ENCODE measurements at regions not wholly inside any gene's neighbourhood (a gene's known extent, or its start where the extent isn't known, plus 50 kb on each side); places are given as distances from the start of the nearest gene placed in this dataset.

DNA sequence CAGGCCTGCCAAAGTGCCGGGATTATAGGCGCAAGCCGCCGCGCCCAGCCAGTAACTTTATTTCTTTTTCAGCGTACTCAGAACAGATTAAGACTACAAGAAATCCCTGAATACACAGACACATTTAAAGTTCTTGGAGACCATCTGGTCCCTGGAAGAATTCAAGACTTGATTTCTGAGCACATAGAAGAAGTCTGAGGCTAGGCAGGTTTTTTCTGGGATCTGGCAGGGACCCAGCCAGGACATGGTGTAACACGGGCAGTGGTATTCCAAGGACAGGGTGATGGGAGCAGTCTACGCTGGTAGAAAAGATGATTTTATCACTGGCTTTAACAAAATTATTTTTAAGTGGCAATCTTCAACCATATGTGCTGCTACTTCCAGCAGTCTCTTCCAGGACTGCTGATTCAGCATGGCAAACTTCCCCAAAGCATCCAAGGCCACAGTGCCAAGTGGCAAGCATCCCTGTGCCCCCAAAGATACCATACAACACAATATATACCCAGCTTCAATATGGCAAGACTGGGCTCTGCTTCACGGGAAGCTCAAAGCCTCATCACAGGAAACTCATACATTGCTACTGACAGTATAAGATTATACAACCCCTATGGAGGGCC lies 105.2 kb upstream of the OR5AK2 start (continued):
- TF ChIP-seq, protein P1, sequence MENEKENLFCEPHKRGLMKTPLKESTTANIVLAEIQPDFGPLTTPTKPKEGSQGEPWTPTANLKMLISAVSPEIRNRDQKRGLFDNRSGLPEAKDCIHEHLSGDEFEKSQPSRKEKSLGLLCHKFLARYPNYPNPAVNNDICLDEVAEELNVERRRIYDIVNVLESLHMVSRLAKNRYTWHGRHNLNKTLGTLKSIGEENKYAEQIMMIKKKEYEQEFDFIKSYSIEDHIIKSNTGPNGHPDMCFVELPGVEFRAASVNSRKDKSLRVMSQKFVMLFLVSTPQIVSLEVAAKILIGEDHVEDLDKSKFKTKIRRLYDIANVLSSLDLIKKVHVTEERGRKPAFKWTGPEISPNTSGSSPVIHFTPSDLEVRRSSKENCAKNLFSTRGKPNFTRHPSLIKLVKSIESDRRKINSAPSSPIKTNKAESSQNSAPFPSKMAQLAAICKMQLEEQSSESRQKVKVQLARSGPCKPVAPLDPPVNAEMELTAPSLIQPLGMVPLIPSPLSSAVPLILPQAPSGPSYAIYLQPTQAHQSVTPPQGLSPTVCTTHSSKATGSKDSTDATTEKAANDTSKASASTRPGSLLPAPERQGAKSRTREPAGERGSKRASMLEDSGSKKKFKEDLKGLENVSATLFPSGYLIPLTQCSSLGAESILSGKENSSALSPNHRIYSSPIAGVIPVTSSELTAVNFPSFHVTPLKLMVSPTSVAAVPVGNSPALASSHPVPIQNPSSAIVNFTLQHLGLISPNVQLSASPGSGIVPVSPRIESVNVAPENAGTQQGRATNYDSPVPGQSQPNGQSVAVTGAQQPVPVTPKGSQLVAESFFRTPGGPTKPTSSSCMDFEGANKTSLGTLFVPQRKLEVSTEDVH (IDR thresholded peaks at IDR 0.05; ENCODE audit: low read depth, partially characterized antibody) = no peak
- no peak for TF ChIP-seq POLR2A (IDR thresholded peaks at IDR 0.05; ENCODE audit: low read depth, low read length)

DNA sequence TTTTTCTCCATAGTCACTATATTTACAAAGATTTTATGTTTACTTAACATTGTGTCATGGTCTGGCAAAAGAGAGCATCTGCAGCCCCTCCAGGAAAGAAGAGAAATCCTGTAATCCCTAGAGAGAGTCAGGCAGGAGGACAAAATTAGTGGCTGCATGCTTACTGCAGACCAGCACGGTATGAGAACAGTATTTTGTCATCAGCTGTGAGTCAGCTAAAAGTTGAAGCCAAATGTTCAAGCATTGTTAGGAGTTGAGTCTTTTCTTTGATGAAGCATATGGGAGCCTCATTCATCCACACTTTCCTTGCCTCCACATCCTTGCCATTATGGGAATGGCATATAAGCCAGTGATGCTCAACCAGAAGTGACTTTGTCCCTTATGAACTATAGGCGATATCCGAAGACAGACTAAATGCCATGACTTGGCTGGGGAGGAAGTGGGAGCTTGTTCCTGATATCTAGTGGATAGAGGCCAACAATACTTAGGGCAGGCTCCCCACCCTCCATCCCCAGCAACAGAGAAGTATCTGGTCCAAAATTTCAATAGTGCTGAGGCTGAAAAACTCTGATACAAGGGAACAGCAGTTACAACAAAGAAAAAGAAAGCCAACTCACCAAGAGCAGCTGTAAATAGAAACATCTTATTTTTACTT lies 112.0 kb upstream of the OR5AK2 start:
- Histone ChIP-seq H3K4me3 (no peak overlapping the region), H3K9me3 (replicated peaks; ENCODE audit: control insufficient read depth, insufficient read depth, low read length) (no peaks in the 10 kb centered on the region), H4K20me1 (ENCODE audit: control insufficient read depth, insufficient read depth) (no peaks in the 10 kb centered on the region), H3K27ac (ENCODE audit: control insufficient read depth, insufficient read depth) (no peak overlapping the region), H3K4me1 (ENCODE audit: control insufficient read depth, insufficient read depth, low read length) (no peaks in the 10 kb centered on the region), H3K4me2 (ENCODE audit: control insufficient read depth, insufficient read depth) (no peak overlapping the region), H3K9ac (ENCODE audit: control insufficient read depth, insufficient read depth, low read length) (no peak overlapping the region), H3K36me3 (ENCODE audit: control insufficient read depth in 2 of 2, insufficient read depth in 2 of 2, low read length in 1 of 2) (no peaks in the 10 kb centered on the region), H3K27me3 (replicated peaks in 1 of 2; ENCODE audit: control insufficient read depth in 2 of 2, insufficient read depth in 2 of 2, low read length in 1 of 2) (no peaks in the 10 kb centered on the region), H3K79me2 (ENCODE audit: control insufficient read depth, insufficient read depth, low read length) (no peaks in the 10 kb centered on the region), H2AFZ (ENCODE audit: control insufficient read depth, low read depth, low read length) (no peak overlapping the region)
- in situ Hi-C loops (cut with MboI) = no loop called here
- no peak for ATAC-seq
- ChIA-PET RAD21 (ENCODE audit: unreplicated experiment) (no interaction called here), CTCF (no interaction called here), SMC1A (ENCODE audit: uncharacterized antibody, unreplicated experiment) (no interaction called here), POLR2A (no interaction called here)
- no TSS peak for BruUV-seq (replicated peaks)
- no peak for FAIRE-seq
- intact Hi-C loops (cut with micrococcal nuclease; ENCODE audit: unreplicated experiment) = no loop called here
- 68% methylated on average over 3 of the region's 3 CpGs for WGBS (ENCODE audit: insufficient coverage, insufficient replicate concordance, low lambda C conversion rate, missing lambda C conversion rate)
- DNase-seq (ENCODE audit: low read depth, low spot score) = no peak
- TF ChIP-seq, protein P2, sequence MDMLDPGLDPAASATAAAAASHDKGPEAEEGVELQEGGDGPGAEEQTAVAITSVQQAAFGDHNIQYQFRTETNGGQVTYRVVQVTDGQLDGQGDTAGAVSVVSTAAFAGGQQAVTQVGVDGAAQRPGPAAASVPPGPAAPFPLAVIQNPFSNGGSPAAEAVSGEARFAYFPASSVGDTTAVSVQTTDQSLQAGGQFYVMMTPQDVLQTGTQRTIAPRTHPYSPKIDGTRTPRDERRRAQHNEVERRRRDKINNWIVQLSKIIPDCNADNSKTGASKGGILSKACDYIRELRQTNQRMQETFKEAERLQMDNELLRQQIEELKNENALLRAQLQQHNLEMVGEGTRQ (IDR thresholded peaks at IDR 0.05; ENCODE audit: borderline replicate concordance, low read depth, low read length) = no peak
- TF ChIP-seq BHLHE40 (IDR thresholded peaks at IDR 0.05; ENCODE audit: borderline replicate concordance in 1 of 2, low read depth in 2 of 2, low read length in 1 of 2) = no peak
- TF ChIP-seq RAD21 (IDR thresholded peaks at IDR 0.05; ENCODE audit: insufficient read depth, low read depth, low read length) = no peak
- TF ChIP-seq, protein P3, sequence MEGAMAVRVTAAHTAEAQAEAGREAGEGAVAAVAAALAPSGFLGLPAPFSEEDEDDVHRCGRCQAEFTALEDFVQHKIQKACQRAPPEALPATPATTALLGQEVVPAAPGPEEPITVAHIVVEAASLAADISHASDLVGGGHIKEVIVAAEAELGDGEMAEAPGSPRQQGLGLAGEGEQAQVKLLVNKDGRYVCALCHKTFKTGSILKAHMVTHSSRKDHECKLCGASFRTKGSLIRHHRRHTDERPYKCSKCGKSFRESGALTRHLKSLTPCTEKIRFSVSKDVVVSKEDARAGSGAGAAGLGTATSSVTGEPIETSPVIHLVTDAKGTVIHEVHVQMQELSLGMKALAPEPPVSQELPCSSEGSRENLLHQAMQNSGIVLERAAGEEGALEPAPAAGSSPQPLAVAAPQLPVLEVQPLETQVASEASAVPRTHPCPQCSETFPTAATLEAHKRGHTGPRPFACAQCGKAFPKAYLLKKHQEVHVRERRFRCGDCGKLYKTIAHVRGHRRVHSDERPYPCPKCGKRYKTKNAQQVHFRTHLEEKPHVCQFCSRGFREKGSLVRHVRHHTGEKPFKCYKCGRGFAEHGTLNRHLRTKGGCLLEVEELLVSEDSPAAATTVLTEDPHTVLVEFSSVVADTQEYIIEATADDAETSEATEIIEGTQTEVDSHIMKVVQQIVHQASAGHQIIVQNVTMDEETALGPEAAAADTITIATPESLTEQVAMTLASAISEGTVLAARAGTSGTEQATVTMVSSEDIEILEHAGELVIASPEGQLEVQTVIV (IDR thresholded peaks at IDR 0.05; ENCODE audit: borderline replicate concordance, partially characterized antibody) = no peak
- TF ChIP-seq DPF2 (IDR thresholded peaks at IDR 0.05) = no peak
- TF ChIP-seq BMI1 (IDR thresholded peaks at IDR 0.05; ENCODE audit: borderline replicate concordance) = no peak
- no peak for TF ChIP-seq ATF7 (IDR thresholded peaks at IDR 0.05; ENCODE audit: low read depth)

Data from GM12878 (cell line).